Adrenal gland (tissue), 9 donors: ENCODE measurements at regions not wholly inside any gene's neighbourhood (a gene's known extent, or its start where the extent isn't known, plus 50 kb on each side); places are given as distances from the start of the nearest gene placed in this dataset.

Source experiments
- DNase-seq, 7 donors: peaks; one replicate each; pipeline ENCODE4 v3.0.0-alpha.2; 2019 to 2020
- H3K27ac ChIP-seq, 5 donors: fragments of 200-600 bp; sonication (generic) in 4 of 5; 1 replicate in 3 of 5; 2 replicates in 2 of 5; pipeline versions ENCODE4 v1.5.1 to v1.8.0; 2016 to 2020; ENCODE audit warnings: mild to moderate bottlenecking in 1 of 5
- H3K27me3 ChIP-seq: fragments of 200-600 bp; 2 replicates; pipeline ENCODE4 v1.8.0; 2021
- H3K36me3 ChIP-seq, 2 donors: fragments of 200-600 bp; replicated peaks in 1 of 2; 1 replicate in 1 of 2; 2 replicates in 1 of 2; pipeline versions ENCODE4 v1.5.1 to v1.8.0; 2018 to 2022
- H3K4me1 ChIP-seq, 2 donors: fragments of 200-600 bp; replicated peaks in 1 of 2; 1 replicate in 1 of 2; 2 replicates in 1 of 2; pipeline versions ENCODE4 v1.5.1 to v1.8.0; 2018 to 2021
- H3K4me3 ChIP-seq, 4 donors: fragments of 200-600 bp; sonication (generic) in 3 of 4; one replicate each; pipeline ENCODE4 v1.5.1; 2016 to 2018
- H3K9me3 ChIP-seq, 3 donors: fragments of 200-600 bp; sonication (generic) in 1 of 3; replicated peaks in 1 of 3; 1 replicate in 2 of 3; 2 replicates in 1 of 3; pipeline versions ENCODE4 v1.5.1 to v1.8.0; 2016 to 2021
- CTCF ChIP-seq, 6 experiments: fragments of 450-650 bp in 4 of 6; fragments of 200-600 bp in 2 of 6; sonication (generic) in 1 of 6; IDR thresholded peaks; 1 replicate in 5 of 6; 2 replicates in 1 of 6; pipeline versions ENCODE4 v1.5.1 to v1.8.0; 2016 to 2021; ENCODE audit warnings: antibody characterized with exemption in 6 of 6, mild to moderate bottlenecking in 2 of 6, moderate library complexity in 1 of 6
- POLR2A ChIP-seq, 2 donors: fragments of 450-650 bp; IDR thresholded peaks; one replicate each; pipeline ENCODE4 v1.6.1; 2017; ENCODE audit warnings: antibody characterized with exemption in 2 of 2, mild to moderate bottlenecking in 2 of 2, moderate library complexity in 1 of 2
- WGBS, 4 donors: extraction: QIAGEN DNeasy Blood & Tissue Kit in 2 of 4; methylation state at CpG; one replicate each; pipeline versions ENCODE4 v1.1.5 to v1.1.7; 2013 to 2017; 5-methylcytosine and 5-hydroxymethylcytosine counted together
- intact Hi-C, 2 donors: fragments of 100-400 bp; cut with DNase I; formaldehyde crosslinking; loops; one replicate each; pipeline versions ENCODE4 v1.14.1 to v1.15.0; 2022 to 2023
- donor health status: healthy with polysubstance abuse.
- donor health status: Bipolar disorder and iron deficiency.
- donor health status: DM: yes; HTN: yes; CAD: no.
- donor health status: DM: no; HTN: no; CAD: no.
- donor health status: DM: no; HTN: no; CAD: no.

GRCh38 chr11:104830508-104830907, 67.8 kb downstream of the CASP12 start:
- H3K4me3 ChIP-seq, result no peak overlapping the region

GRCh38 chr11:104830080-104830479, 68.2 kb downstream of the CASP12 start:
- H3K4me1 ChIP-seq, result no peaks in the 10 kb centered on the region
- WGBS, 4 donors, result 63 to 80% (median 77%) methylated on average over 2 of the region's 2 CpGs
- no peaks in the 10 kb centered on the region for H3K9me3 ChIP-seq
- intact Hi-C loops, result no loop called here
- H3K27ac ChIP-seq, result no peak overlapping the region
- TF ChIP-seq POLR2A (IDR thresholded peaks at IDR 0.05) (no peak), CTCF (IDR thresholded peaks at IDR 0.05) (no peak)
- no peaks in the 10 kb centered on the region for H3K36me3 ChIP-seq
- H3K27me3 ChIP-seq, result no peaks in the 10 kb centered on the region
- no peak overlapping the region for H3K4me3 ChIP-seq
- no peak for DNase-seq

More at GRCh38 chr11:104830508-104830907, 67.8 kb downstream of the CASP12 start:
- H3K9me3 ChIP-seq, result no peaks in the 10 kb centered on the region
- H3K27me3 ChIP-seq, result no peaks in the 10 kb centered on the region
- no peak for DNase-seq
- intact Hi-C loops, result no loop called here
- H3K36me3 ChIP-seq, result no peaks in the 10 kb centered on the region
- 75 to 81% (median 77%) methylated on average over 5 of the region's 5 CpGs for WGBS, 4 donors
- no peak overlapping the region for H3K27ac ChIP-seq
- H3K4me1 ChIP-seq, result no peaks in the 10 kb centered on the region
- TF ChIP-seq CTCF (IDR thresholded peaks at IDR 0.05), result no peak
- TF ChIP-seq POLR2A (IDR thresholded peaks at IDR 0.05), result no peak

- no peaks in the 10 kb centered on the region for H3K27me3 ChIP-seq
- H3K36me3 ChIP-seq, result no peaks in the 10 kb centered on the region
- TF ChIP-seq CTCF (IDR thresholded peaks at IDR 0.05) (no peak), POLR2A (IDR thresholded peaks at IDR 0.05) (no peak)
- H3K9me3 ChIP-seq, result no peaks in the 10 kb centered on the region
- intact Hi-C loops, result no loop called here
- WGBS, 4 donors, result 87 to 98% (median 92%) methylated on average over 1 of the region's 1 CpG
- no peak overlapping the region for H3K4me3 ChIP-seq
- H3K27ac ChIP-seq, result no peak overlapping the region
- DNase-seq, result no peak
- H3K4me1 ChIP-seq, result no peaks in the 10 kb centered on the region
Measured at GRCh38 chr11:104826772-104827171, 71.5 kb downstream of the CASP12 start.

GRCh38 chr11:104823657-104824056, 74.6 kb downstream of the CASP12 start:
- Histone ChIP-seq H3K27me3 (no peaks in the 10 kb centered on the region), H3K9me3 (no peaks in the 10 kb centered on the region), H3K27ac (no peak overlapping the region), H3K4me1 (no peaks in the 10 kb centered on the region), H3K36me3 (no peaks in the 10 kb centered on the region), H3K4me3 (no peak overlapping the region)
- intact Hi-C loops, result no loop called here
- no peak for DNase-seq
- TF ChIP-seq POLR2A (IDR thresholded peaks at IDR 0.05), result no peak
- TF ChIP-seq CTCF (IDR thresholded peaks at IDR 0.05), result no peak
- 83 to 95% (median 85%) methylated on average over 1 of the region's 1 CpG for WGBS, 4 donors
